ENCODE measurements at regions not wholly inside any gene's neighbourhood (a gene's known extent, or its start where the extent isn't known, plus 50 kb on each side); places are given as distances from the start of the nearest gene placed in this dataset.

- Histone ChIP-seq H3K4me3 (no peak overlapping the region), H3K27ac (no peak overlapping the region), H3K4me1 (replicated peaks in 1 of 2) (no peaks in the 10 kb centered on the region)
- ATAC-seq (replicated peaks in 6 of 8): peak in 3 of 8 experiments; percentile 48 to 71 (median 70)
- in situ Hi-C loops (cut with MboI; ENCODE audit: low pct_unique_long_range_greater_than_20kb in 2 of 9, low sequenced_read_pairs in 9 of 9, unreplicated experiment in 9 of 9): no loop called here
Observed at GRCh38 chr6:30272032-30272431, 54.7 kb upstream of the TRIM39 start.

GRCh38 chr6:30267423-30267822, 54.2 kb upstream of the TRIM26 start:
- no peak for ATAC-seq (replicated peaks in 6 of 8)
- Histone ChIP-seq H3K4me3 (no peak overlapping the region), H3K4me1 (replicated peaks in 1 of 2) (no peaks in the 10 kb centered on the region), H3K27ac (no peak overlapping the region)
- in situ Hi-C loops (cut with MboI; ENCODE audit: low pct_unique_long_range_greater_than_20kb in 2 of 9, low sequenced_read_pairs in 9 of 9, unreplicated experiment in 9 of 9): no loop called here
- 40 to 100% (median 90%) methylated on average over 1 to 2 of the region's 2 CpGs for WGBS, 10 experiments

- in situ Hi-C loops (cut with MboI; ENCODE audit: low pct_unique_long_range_greater_than_20kb in 2 of 9, low sequenced_read_pairs in 9 of 9, unreplicated experiment in 9 of 9): no loop called here
- 45 to 100% (median 92%) methylated on average over 2 of the region's 2 CpGs; no CpG with 5 or more reads in 5 of the 10 experiments for WGBS, 10 experiments
- H3K27ac ChIP-seq: no peak overlapping the region
Observed at GRCh38 chr6:30265594-30265993, 52.4 kb upstream of the TRIM26 start.

GRCh38 chr6:30265181-30265580, 52.0 kb upstream of the TRIM26 start:
- H3K27ac ChIP-seq: no peak overlapping the region
- in situ Hi-C loops (cut with MboI; ENCODE audit: low pct_unique_long_range_greater_than_20kb in 2 of 9, low sequenced_read_pairs in 9 of 9, unreplicated experiment in 9 of 9): no loop called here
- no peaks in the 10 kb centered on the region for H3K4me1 ChIP-seq (replicated peaks in 1 of 2)
- WGBS, 10 experiments: 0 to 100% (median 80%) methylated on average over 1 to 3 of the region's 4 CpGs; no CpG with 5 or more reads in 5 of the 10 experiments
- no peak overlapping the region for H3K4me3 ChIP-seq
- ATAC-seq (replicated peaks in 6 of 8): peak in 3 of 8 experiments; percentile 34 to 62 (median 56)

More at GRCh38 chr6:30265594-30265993, 52.4 kb upstream of the TRIM26 start:
- Histone ChIP-seq H3K4me3 (no peak overlapping the region), H3K4me1 (replicated peaks in 1 of 2) (no peaks in the 10 kb centered on the region)
- ATAC-seq (replicated peaks in 6 of 8): no peak

- no peak overlapping the region for H3K27ac ChIP-seq
- WGBS, 10 experiments: 60 to 100% (median 87%) methylated on average over 1 to 6 of the region's 6 CpGs; no CpG with 5 or more reads in 4 of the 10 experiments
- in situ Hi-C loops (cut with MboI; ENCODE audit: low pct_unique_long_range_greater_than_20kb in 2 of 9, low sequenced_read_pairs in 9 of 9, unreplicated experiment in 9 of 9): no loop called here
- no peaks in the 10 kb centered on the region for H3K4me1 ChIP-seq (replicated peaks in 1 of 2)
- H3K4me3 ChIP-seq: no peak overlapping the region
- peak in 3 of 8 experiments; percentile 3 to 58 (median 21) for ATAC-seq (replicated peaks in 6 of 8)
Observed at GRCh38 chr6:30264743-30265142, 51.5 kb upstream of the TRIM26 start.

- WGBS, 10 experiments: 0 to 85% (median 50%) methylated on average over 1 to 5 of the region's 5 CpGs; no CpG with 5 or more reads in 1 of the 10 experiments
- in situ Hi-C loops (cut with MboI; ENCODE audit: low pct_unique_long_range_greater_than_20kb in 2 of 9, low sequenced_read_pairs in 9 of 9, unreplicated experiment in 9 of 9): no loop called here
- Histone ChIP-seq H3K4me3 (no peak overlapping the region), H3K4me1 (replicated peaks in 1 of 2) (peaks cover 0 to 4% of the 10 kb centered on the region in 2 donors), H3K27ac (no peak overlapping the region)
- peak in 3 of 8 experiments; percentile 28 to 54 (median 29) for ATAC-seq (replicated peaks in 6 of 8)
Observed at GRCh38 chr6:30263734-30264133, 50.5 kb upstream of the TRIM26 start.
